Right lobe of liver (tissue), 6 donors: ENCODE measurements at regions not wholly inside any gene's neighbourhood (a gene's known extent, or its start where the extent isn't known, plus 50 kb on each side); places are given as distances from the start of the nearest gene placed in this dataset.

ENCODE experiments used
- ATAC-seq, 4 donors: fragments of 200-7000 bp; cut with Tn5 transposase; one replicate each; pipeline ENCODE4 v1.9.1; 2020; ENCODE audit warnings: mild to moderate bottlenecking in 4 of 4, moderate library complexity in 4 of 4
- DNase-seq, 3 donors: peaks; one replicate each; pipeline ENCODE4 v3.0.0-alpha.2; 2020
- H3K27ac ChIP-seq, 3 donors: fragments of 200-600 bp; one replicate each; pipeline ENCODE4 v1.8.0; 2022
- H3K27me3 ChIP-seq, 2 donors: fragments of 200-600 bp; one replicate each; pipeline ENCODE4 v1.8.0; 2022
- H3K36me3 ChIP-seq, 4 donors: fragments of 200-600 bp; sonication (generic) in 1 of 4; one replicate each; pipeline versions ENCODE4 v1.5.1 to v1.8.0; 2017 to 2022; ENCODE audit warnings: control low read depth in 1 of 4
- H3K4me1 ChIP-seq, 4 donors: fragments of 200-600 bp; sonication (generic) in 1 of 4; one replicate each; pipeline versions ENCODE4 v1.5.1 to v1.8.0; 2017 to 2022; ENCODE audit warnings: control low read depth in 1 of 4
- H3K4me3 ChIP-seq, 3 donors: fragments of 200-600 bp; one replicate each; pipeline ENCODE4 v1.8.0; 2022
- H3K9me3 ChIP-seq, 4 donors: fragments of 200-600 bp; sonication (generic) in 1 of 4; one replicate each; pipeline versions ENCODE4 v1.5.1 to v1.8.0; 2017 to 2022; ENCODE audit warnings: control low read depth in 1 of 4
- POLR2A ChIP-seq: fragments of 450-650 bp; IDR thresholded peaks from one replicate; pipeline ENCODE4 v1.6.1; 2017; ENCODE audit warnings: antibody characterized with exemption, mild to moderate bottlenecking
- WGBS: methylation state at CpG from one replicate; pipeline ENCODE4 v1.1.6; 2018; ENCODE audit warnings: low coverage, low lambda C conversion rate; ENCODE audit not compliant: insufficient coverage; ENCODE audit errors: missing lambda C conversion rate; 5-methylcytosine and 5-hydroxymethylcytosine counted together
- intact Hi-C, 2 donors: fragments of 100-400 bp; cut with DNase I; formaldehyde crosslinking; loops; one replicate each; pipeline versions ENCODE4 v1.11.2 to v1.14.1; 2022
- TF ChIP-seq, protein P1 (sequence below), 4 donors: fragments of 200-600 bp in 3 of 4; fragments of 450-650 bp in 1 of 4; IDR thresholded peaks; one replicate each; pipeline versions ENCODE4 v1.5.1 to v1.8.0; 2016 to 2022; ENCODE audit warnings: antibody characterized with exemption in 4 of 4, mild to moderate bottlenecking in 2 of 4
- donor health status: DM: no; HTN: yes; CAD: no.
- donor health status: DM: no; HTN: no; CAD: no.
- donor health status: DM: no; HTN: no; CAD: no.
- donor health status: DM: no; HTN: yes; CAD: no.
- donor health status: DM: no; HTN: yes; CAD: no.

DNA sequence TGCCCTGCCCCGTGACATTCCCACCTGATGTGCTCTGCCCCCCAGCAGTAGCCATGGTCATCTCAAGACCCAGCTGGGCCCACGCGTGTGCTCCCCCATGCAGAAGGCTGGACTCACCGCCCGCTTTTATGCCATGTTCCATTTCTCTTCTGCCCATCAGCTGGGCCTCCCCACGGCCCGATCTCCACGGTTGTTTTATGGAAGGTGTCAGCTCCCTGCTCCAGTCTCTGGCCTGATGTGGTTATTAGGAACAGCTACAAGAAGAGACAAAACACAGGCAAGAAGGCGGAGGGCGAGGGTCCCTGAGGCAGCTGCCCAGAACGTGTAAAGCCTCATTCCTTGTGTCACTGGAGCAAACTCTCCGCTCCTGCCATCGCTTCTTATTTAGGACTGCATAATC lies 50.2 kb upstream of the DISP3 start:
- H3K27ac ChIP-seq, result no peak overlapping the region
- 79% methylated on average over 11 of the region's 13 CpGs for WGBS
- H3K4me3 ChIP-seq, result no peak overlapping the region
- intact Hi-C loops, result no loop called here
- no peak for TF ChIP-seq POLR2A
- TF ChIP-seq, protein P1, sequence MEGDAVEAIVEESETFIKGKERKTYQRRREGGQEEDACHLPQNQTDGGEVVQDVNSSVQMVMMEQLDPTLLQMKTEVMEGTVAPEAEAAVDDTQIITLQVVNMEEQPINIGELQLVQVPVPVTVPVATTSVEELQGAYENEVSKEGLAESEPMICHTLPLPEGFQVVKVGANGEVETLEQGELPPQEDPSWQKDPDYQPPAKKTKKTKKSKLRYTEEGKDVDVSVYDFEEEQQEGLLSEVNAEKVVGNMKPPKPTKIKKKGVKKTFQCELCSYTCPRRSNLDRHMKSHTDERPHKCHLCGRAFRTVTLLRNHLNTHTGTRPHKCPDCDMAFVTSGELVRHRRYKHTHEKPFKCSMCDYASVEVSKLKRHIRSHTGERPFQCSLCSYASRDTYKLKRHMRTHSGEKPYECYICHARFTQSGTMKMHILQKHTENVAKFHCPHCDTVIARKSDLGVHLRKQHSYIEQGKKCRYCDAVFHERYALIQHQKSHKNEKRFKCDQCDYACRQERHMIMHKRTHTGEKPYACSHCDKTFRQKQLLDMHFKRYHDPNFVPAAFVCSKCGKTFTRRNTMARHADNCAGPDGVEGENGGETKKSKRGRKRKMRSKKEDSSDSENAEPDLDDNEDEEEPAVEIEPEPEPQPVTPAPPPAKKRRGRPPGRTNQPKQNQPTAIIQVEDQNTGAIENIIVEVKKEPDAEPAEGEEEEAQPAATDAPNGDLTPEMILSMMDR (IDR thresholded peaks at IDR 0.05), result no peak
- H3K27me3 ChIP-seq, result no peaks in the 10 kb centered on the region
- H3K9me3 ChIP-seq, result no peaks in the 10 kb centered on the region
- no peak for ATAC-seq
- H3K36me3 ChIP-seq, result no peaks in the 10 kb centered on the region
- H3K4me1 ChIP-seq, result no peaks in the 10 kb centered on the region
- DNase-seq, result no peak
